ENCODE measurements at regions not wholly inside any gene's neighbourhood (a gene's known extent, or its start where the extent isn't known, plus 50 kb on each side); places are given as distances from the start of the nearest gene placed in this dataset.

DNA sequence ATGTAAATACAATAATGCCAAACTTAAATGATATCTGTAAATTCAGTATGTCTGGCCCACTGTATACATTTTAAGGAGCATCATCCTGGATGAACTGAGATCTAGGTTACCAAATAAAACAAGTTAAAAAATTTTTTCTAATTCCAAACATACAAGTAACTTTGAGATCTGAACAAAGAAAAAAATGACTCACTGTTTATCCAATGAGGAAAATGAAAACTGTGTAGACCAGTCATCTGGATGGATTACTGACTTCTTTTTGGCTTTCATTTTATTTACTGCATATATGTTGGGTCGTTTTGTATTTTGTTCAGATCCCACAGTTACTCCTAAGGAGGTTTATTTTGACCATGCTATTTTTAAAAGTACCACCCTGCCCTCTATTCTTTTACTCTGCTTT lies 189.8 kb downstream of the RBM43 start:
- Histone ChIP-seq H3K9me3 (ENCODE audit: low read length) (no peaks in the 10 kb centered on the region), H3K27me3 (ENCODE audit: insufficient read depth, low read length) (no peaks in the 10 kb centered on the region), H3K4me3 (ENCODE audit: low read depth, low read length, poor library complexity, severe bottlenecking) (no peak overlapping the region), H3K79me2 (ENCODE audit: insufficient read depth, low read length) (no peaks in the 10 kb centered on the region), H3K9me2 (ENCODE audit: low read depth, low read length) (no peaks in the 10 kb centered on the region), H4K20me1 (ENCODE audit: insufficient read depth, low read length) (no peaks in the 10 kb centered on the region), H3K4me1 (ENCODE audit: insufficient read depth, low read length, severe bottlenecking) (no peaks in the 10 kb centered on the region), H2AFZ (ENCODE audit: low read length) (no peak overlapping the region), H3K9ac (ENCODE audit: low read length) (no peak overlapping the region), H3K36me3 (ENCODE audit: insufficient read depth, low read length) (no peaks in the 10 kb centered on the region), H3F3A (ENCODE audit: insufficient read depth, low read length) (no peaks in the 10 kb centered on the region), H3K4me2 (ENCODE audit: low read length) (no peak overlapping the region), H3K27ac (ENCODE audit: low read depth, low read length, poor library complexity, severe bottlenecking) (no peak overlapping the region)
- TF ChIP-seq EZH2 (IDR thresholded peaks at IDR 0.05; ENCODE audit: borderline replicate concordance, low read length) (no peak), CTCF (IDR thresholded peaks at IDR 0.05; ENCODE audit: low read length) (no peak)

DNA sequence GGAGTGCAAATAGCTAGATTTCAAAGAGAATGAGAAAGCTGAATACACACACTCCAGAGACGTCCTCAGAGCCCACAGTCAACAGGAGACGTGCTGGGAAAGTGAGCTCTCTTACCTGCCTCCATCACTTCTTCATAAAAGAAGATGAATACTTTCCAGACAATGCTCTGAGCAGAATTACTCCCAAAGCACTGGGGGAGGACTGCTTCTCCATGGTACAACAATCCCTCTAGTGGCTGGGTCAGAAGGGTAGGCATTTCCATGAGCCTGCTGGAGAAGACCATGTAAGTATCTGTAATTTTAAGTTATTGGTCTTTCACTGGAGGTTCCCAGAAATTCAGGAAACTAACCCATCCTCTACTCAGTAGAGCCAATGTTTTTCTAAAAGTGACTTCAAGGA lies 190.3 kb downstream of the RBM43 start:
- no peaks in the 10 kb centered on the region for H3K9me3 ChIP-seq (ENCODE audit: low read length)
- no peak overlapping the region for H3K4me2 ChIP-seq (ENCODE audit: low read length)
- H4K20me1 ChIP-seq (ENCODE audit: insufficient read depth, low read length) = no peaks in the 10 kb centered on the region
- H3K9me2 ChIP-seq (ENCODE audit: low read depth, low read length) = no peaks in the 10 kb centered on the region
- H3K4me3 ChIP-seq (ENCODE audit: low read depth, low read length, poor library complexity, severe bottlenecking) = no peak overlapping the region
- no peaks in the 10 kb centered on the region for H3K79me2 ChIP-seq (ENCODE audit: insufficient read depth, low read length)
- no peak overlapping the region for H2AFZ ChIP-seq (ENCODE audit: low read length)
- H3K36me3 ChIP-seq (ENCODE audit: insufficient read depth, low read length) = no peaks in the 10 kb centered on the region
- no peak for TF ChIP-seq EZH2 (IDR thresholded peaks at IDR 0.05; ENCODE audit: borderline replicate concordance, low read length)
- TF ChIP-seq CTCF (IDR thresholded peaks at IDR 0.05; ENCODE audit: low read length) = no peak
- H3F3A ChIP-seq (ENCODE audit: insufficient read depth, low read length) = no peaks in the 10 kb centered on the region
- H3K27ac ChIP-seq (ENCODE audit: low read depth, low read length, poor library complexity, severe bottlenecking) = no peak overlapping the region
- no peaks in the 10 kb centered on the region for H3K27me3 ChIP-seq (ENCODE audit: insufficient read depth, low read length)
- no peak overlapping the region for H3K9ac ChIP-seq (ENCODE audit: low read length)
- H3K4me1 ChIP-seq (ENCODE audit: insufficient read depth, low read length, severe bottlenecking) = no peaks in the 10 kb centered on the region

- Histone ChIP-seq H3K4me2 (ENCODE audit: low read length) (no peak overlapping the region), H3K9ac (ENCODE audit: low read length) (no peak overlapping the region), H3K4me1 (ENCODE audit: insufficient read depth, low read length, severe bottlenecking) (no peaks in the 10 kb centered on the region), H2AFZ (ENCODE audit: low read length) (no peak overlapping the region), H3K9me3 (ENCODE audit: low read length) (no peaks in the 10 kb centered on the region), H4K20me1 (ENCODE audit: insufficient read depth, low read length) (no peaks in the 10 kb centered on the region), H3K9me2 (ENCODE audit: low read depth, low read length) (no peaks in the 10 kb centered on the region), H3K36me3 (ENCODE audit: insufficient read depth, low read length) (no peaks in the 10 kb centered on the region), H3F3A (ENCODE audit: insufficient read depth, low read length) (no peaks in the 10 kb centered on the region), H3K27ac (ENCODE audit: low read depth, low read length, poor library complexity, severe bottlenecking) (no peak overlapping the region), H3K4me3 (ENCODE audit: low read depth, low read length, poor library complexity, severe bottlenecking) (no peak overlapping the region), H3K79me2 (ENCODE audit: insufficient read depth, low read length) (no peaks in the 10 kb centered on the region), H3K27me3 (ENCODE audit: insufficient read depth, low read length) (no peaks in the 10 kb centered on the region)
- TF ChIP-seq EZH2 (IDR thresholded peaks at IDR 0.05; ENCODE audit: borderline replicate concordance, low read length) (no peak), CTCF (IDR thresholded peaks at IDR 0.05; ENCODE audit: low read length) (no peak)
Observed at GRCh38 chr2:151070253-151070652, 191.4 kb downstream of the RBM43 start.
